SKM-1 treated with dmso at 0.1 percent for 144 hours (cell line): ENCODE measurements at regions not wholly inside any gene's neighbourhood (a gene's known extent, or its start where the extent isn't known, plus 50 kb on each side); places are given as distances from the start of the nearest gene placed in this dataset.
A peak's percentile ranks its signal among the peaks of the same experiment; 100 is the strongest.
"Not testable (repeated sequence)": the region's sequence is repeated elsewhere in the genome, so short reads cannot be mapped to it uniquely, and the experiment has no call there.

Experiments
- DNase-seq: peaks from one replicate; lab custom pipeline; 2025; ENCODE audit not compliant: unreplicated experiment; lab: John Stamatoyannopoulos, UW

- peak; percentile 95 for DNase-seq
Observed at GRCh38 chr5:159805021-159805420, 111.3 kb upstream of the ADRA1B start.

- not testable (repeated sequence) for DNase-seq
Observed at GRCh38 chr5:159807135-159807534, 109.1 kb upstream of the ADRA1B start.

DNA sequence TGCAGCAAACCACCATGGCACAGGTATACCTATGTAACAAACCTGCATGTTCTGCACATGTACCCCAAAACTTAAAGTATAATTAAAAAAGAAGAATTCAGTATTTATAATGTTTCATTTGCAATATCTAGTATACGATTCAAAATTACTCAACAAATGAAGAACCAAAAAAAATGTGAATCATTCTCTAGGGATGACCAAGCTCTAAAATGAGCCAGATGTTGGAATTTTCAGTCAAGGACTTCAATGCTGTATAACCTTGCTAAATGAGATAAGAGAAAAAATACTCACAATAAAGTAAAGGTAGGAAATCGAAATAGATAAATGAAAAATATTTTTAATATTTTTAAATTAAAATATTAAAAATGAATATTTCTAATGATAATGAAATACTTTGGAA lies 108.7 kb upstream of the ADRA1B start:
- no peak for DNase-seq

- no peak for DNase-seq
Observed at GRCh38 chr5:159811712-159812111, 104.6 kb upstream of the ADRA1B start.

DNA sequence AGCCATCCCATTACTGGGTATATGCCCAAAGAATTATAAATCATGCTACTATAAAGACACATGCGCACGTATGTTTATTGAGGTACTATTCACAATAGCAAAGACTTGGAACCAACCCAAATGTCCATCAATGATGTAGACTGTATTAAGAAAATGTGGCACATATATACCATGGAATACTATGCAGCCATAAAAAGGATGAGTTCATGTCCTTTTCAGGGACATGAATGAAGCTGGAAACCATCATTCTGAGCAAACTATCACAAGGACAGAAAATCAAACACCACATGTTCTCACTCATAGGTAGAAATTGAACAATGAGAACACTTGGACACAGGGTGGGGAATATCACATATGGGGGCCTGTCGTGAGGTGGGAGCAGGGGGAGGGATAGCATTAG lies 103.5 kb upstream of the ADRA1B start:
- DNase-seq = not testable (repeated sequence)

- no peak for DNase-seq
Observed at GRCh38 chr5:159814222-159814621, 102.1 kb upstream of the ADRA1B start.

DNA sequence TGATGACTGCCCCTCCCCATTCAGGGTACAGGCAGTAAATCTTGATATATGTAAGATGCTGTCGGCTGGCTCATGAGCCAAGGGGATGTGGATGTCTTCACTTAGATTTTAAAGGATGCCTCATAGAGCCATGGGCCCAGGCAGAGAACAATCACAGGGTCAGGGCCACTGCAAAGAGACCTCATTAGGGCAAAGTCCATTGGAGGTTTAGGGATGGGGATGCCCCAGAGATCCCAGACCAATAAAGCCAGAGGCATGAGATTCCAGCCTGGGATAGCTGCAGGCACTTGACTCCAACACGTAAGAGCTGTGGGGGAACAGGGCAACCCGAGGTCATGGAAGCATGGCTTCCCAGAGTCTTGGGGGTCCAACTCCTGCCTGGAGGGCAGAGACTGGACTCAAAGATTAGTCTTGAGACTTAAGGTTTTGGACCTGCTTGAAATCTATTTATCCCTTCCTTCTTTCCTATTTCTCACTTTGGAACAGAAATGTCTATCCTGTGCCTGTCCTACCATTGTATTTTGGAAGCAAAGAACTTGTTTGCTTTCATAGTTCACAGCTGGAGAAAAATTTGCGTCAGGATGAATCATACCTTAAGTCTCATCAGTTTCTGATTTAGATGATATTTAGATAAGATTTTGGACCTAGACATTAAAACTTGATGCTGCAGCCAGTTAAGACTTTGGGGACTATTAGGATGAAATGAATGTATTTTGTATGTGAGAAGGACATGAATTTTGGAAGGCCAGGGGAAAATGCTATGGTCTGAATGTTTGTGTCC lies 101.3 kb upstream of the ADRA1B start:
- no peak for DNase-seq

GRCh38 chr5:159817262-159818029 lies 98.8 kb upstream of the ADRA1B start:
- no peak for DNase-seq

DNA sequence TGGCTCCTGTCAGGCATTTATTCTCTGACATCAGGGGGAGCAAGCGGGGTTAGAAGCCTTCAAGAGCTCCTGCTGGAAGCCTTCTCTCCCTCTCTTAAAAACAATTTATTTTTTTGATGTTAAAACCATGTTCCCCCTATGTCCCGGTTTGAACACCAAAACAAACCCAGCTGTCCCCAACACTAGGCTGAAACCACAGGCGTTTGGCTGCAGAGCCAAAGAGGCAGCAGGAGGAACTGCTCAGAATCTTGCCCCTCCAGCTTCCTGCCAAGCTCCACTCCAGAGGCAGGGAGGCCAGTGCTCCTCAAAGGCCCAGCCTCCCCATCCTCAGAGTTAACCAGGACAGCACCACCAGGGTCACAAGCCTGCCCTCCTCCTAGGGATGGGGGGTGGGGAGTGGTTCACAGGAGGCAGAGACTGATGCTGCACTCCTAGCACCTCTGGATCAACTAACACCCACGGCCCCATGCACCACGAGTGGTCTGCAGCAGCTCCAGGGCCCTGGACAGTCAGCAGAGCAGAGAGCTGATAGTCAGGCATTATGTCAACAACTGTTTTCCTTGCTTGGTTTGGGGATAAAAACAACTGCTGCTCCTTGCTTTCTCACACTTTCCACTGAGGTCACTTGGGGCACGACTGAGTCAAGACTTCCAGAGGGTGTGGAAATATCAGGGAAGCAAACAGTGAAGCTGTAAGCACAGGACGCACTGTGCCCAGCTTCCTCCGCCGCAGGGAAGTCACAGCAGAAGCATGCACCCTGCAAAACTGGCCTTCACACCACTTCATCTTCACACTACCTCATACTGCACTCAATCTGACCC lies 96.5 kb upstream of the ADRA1B start:
- DNase-seq = no peak

GRCh38 chr5:159820692-159821091 lies 95.6 kb upstream of the ADRA1B start:
- DNase-seq = no peak

- DNase-seq = no peak
Observed at GRCh38 chr5:159821461-159821940, 94.8 kb upstream of the ADRA1B start.

DNA sequence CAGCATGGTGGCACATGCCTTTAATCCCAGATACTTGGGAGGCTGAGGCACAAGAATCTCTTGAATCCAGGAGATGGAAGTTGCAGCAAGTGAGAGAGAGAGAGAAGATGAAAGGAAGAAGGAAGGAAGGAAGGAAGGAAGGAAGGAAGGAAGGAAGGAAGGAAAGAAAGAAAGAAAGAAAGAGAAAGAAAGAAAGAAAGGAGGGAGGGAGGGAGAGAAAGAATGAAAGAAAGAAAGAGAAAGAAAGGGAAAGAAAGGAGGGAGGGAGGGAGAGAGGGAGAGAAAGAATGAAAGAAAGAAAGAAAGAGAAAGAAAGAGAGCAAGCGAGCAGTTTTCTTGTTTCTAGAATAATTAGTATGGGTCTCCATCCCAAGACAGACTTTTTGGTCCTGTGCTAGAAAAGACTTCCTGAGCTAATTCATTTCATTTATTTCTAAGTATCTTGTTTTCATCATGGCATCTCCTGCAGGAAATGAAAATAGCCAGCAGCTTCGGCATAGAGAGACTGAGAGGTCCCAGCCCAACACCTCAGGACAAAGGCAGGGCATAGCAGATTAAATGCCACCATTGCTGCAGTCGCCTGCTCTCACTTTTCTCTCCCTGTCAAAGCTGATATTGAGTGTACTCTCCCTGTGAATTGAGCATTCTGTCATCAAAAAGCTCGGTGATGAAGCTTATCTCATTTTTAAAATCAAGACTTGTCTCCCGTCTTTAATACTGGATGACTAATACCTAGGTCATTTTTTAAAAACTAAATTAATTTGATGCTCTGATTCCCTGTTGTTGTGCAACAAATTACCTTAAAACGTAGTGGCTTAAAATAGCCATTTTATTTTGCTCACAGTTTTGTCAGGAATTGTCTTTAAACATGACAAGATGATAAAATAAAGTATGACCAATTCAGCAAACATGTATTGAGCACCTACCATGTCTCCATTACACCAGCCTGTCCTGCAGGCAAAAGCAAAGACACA lies 91.8 kb upstream of the ADRA1B start:
- no peak for DNase-seq

DNA sequence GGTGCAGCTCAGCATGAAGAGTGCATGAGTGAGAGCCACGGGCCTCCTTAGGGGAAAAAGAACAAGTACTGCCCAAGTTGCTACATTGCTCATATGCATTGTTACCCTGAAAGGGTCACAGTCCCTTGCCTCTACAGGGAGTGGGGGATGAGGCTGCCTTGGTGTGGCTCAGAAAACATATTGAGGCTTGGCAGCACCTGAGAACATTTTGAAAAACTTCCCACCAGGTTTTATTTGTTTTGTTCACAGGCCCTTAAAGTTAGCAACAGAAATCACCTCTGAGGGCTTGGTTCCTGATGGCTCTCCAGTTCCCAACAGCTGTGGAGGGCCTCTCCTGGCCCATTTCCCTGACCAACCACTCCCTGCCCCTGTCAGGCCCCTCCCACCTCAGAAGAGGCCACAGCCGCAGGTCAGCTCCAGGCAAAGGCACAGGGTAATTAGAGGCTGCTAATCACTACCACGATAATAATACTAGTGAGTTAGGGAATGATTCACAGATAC lies 90.7 kb upstream of the ADRA1B start:
- DNase-seq = no peak

GRCh38 chr5:159826351-159827214 lies 89.7 kb upstream of the ADRA1B start:
- no peak for DNase-seq

DNA sequence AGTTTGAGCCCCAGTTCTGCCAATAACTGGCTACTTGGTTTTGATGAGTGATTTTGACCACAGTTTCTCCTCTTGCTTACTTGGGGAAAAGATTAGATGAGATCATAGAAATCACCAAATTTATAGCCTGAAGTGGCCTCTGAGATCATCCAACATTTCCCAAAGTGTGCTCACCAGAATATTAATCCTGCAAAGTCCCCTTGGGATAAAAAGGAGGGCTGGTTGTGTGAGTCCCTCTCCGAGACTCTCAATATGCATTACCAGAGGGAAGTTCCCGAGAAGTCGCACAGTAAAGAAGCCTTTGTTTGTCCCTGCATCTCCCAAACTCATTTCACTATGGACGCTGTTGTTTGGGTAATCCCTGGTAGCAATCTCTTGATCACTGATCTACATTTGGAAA lies 88.4 kb upstream of the ADRA1B start:
- DNase-seq = no peak

DNA sequence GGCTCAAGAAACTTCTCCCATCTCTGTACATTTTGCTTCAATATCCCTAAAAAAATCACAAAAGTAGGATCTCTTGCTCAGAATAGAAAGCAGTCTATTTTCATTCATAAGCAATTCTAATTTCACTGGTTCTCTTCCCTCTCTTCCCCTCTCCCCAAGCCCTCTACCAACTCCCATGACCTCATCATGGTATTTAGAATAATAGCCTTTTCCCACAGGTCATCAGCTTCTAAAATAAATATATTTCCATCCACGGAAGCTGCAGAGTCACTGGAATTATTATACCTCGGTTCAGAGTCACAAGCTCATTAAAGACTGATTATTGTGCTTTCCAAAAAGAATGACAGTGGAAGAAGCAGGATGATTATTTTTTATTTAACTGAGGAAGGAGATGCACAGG lies 84.2 kb upstream of the ADRA1B start:
- DNase-seq = no peak

DNA sequence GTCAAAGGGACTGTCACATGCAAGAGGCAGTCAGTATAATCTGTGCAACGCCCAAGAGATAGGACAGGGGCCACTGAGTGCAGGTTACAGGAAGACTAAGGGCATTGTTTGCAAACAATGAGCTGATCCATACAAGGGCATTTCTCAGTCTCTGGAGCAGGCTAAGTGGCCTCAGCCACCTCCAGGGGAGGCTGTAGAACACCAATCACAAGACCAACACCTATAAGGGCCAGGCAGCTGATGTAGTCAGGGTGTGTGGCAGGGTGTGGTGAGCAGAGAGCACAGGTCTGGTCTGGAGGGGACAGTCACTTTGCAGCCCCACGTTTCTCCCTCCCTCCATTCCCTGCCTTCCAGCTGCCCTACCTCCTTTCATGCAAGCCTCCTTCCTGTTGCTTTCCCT lies 83.2 kb upstream of the ADRA1B start:
- no peak for DNase-seq

DNA sequence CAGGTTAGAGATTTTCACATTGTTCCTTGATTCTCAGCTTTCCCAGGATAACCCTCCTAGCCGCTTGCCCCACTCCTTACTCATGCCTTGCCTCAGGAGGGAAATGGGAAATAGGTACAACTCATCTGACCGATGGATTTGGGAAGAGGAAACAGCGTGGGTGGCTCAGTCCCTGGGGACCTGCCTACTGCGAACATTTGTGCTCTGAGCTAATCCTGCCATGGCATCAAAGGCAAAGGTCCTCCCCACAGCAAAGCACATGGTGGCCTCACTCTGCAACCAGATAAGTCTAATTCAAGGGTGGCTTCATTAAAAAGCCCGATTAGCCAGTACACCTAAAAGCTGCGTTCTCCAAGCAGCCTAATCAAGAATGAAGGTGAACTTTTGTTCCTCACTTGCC lies 82.4 kb upstream of the ADRA1B start:
- DNase-seq = no peak

DNA sequence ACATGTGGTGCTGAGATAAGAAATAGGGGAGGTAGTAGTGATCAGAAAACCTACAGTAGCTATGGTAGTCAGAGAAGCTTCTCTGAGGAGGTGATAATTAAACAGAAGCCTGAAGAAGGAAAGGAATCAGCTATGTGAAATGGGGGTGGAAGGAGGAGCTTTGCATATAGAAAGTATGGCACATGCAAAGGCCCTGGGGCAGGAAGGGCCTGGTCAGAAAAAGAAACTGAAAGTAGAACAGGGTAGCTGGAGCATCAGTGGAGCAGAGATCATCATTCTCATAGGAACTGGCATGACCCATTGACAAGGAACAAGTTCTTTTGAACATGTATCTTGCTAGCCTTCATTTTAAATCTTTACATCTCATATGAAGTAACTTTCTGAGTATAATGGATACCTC lies 80.7 kb upstream of the ADRA1B start:
- no peak for DNase-seq
